H1 (cell line): ENCODE measurements at regions not wholly inside any gene's neighbourhood (a gene's known extent, or its start where the extent isn't known, plus 50 kb on each side); places are given as distances from the start of the nearest gene placed in this dataset.

Source experiments
- CTCF ChIA-PET: fragments of 300-600 bp; sonication (Branson Sonifier 250); formaldehyde crosslinking; loops from one replicate; lab custom pipeline; 2021; ENCODE audit not compliant: partially characterized antibody; lab: Charles Lee
- POLR2A ChIA-PET: fragments of 300-600 bp; sonication (Branson Sonifier 250); formaldehyde crosslinking; loops from one replicate; lab custom pipeline; 2021; ENCODE audit warnings: inconsistent platforms; ENCODE audit not compliant: partially characterized antibody; lab: Charles Lee
- DNase-seq, 2 experiments: peaks; one replicate each; pipeline versions ENCODE4 v3.0.0 to v3.0.0-alpha.2; 2010 to 2022; ENCODE audit warnings: low spot score in 2 of 2, low read depth in 1 of 2, mixed read lengths in 1 of 2
- FAIRE-seq: peaks from 2 replicates; lab custom pipeline; 2011; peaks lifted over from hg19 to GRCh38; lab: Jason Lieb, UNC
- H2AFZ ChIP-seq: 2 replicates; pipeline ENCODE4 v1.8.1; 2012; ENCODE audit warnings: low read length, inconsistent platforms
- H2AK5ac ChIP-seq: 2 replicates; pipeline ENCODE4 v1.6.1; 2013; ENCODE audit warnings: low read depth, low read length
- H2BK120ac ChIP-seq: replicated peaks from 2 replicates; pipeline ENCODE3; 2013; ENCODE audit warnings: low read depth, low read length, inconsistent platforms
- H2BK12ac ChIP-seq: 2 replicates; pipeline ENCODE4 v1.6.1; 2013; ENCODE audit warnings: low read depth, low read length
- H2BK15ac ChIP-seq: 2 replicates; pipeline ENCODE4 v1.6.1; 2013; ENCODE audit warnings: low read length
- H2BK20ac ChIP-seq: 2 replicates; pipeline ENCODE4 v1.6.1; 2013; ENCODE audit warnings: low read length
- H2BK5ac ChIP-seq: 2 replicates; pipeline ENCODE4 v1.6.1; 2013; ENCODE audit warnings: low read depth, low read length
- H3K14ac ChIP-seq: 2 replicates; pipeline ENCODE4 v1.6.1; 2013; ENCODE audit warnings: inconsistent platforms; ENCODE audit not compliant: insufficient read length
- H3K18ac ChIP-seq: 2 replicates; pipeline ENCODE4 v1.6.1; 2013; ENCODE audit warnings: low read length; ENCODE audit errors: extremely low read depth
- H3K23ac ChIP-seq: 2 replicates; pipeline ENCODE4 v1.6.1; 2013; ENCODE audit warnings: inconsistent platforms; ENCODE audit not compliant: insufficient read length
- H3K23me2 ChIP-seq: 2 replicates; pipeline ENCODE4 v1.6.1; 2013; ENCODE audit warnings: low read depth, low read length
- H3K27ac ChIP-seq: 2 replicates; pipeline ENCODE4 v1.6.1; 2011; ENCODE audit warnings: low read depth, low read length, inconsistent platforms
- H3K27me3 ChIP-seq, 4 experiments: replicated peaks in 1 of 4; 1 replicate in 1 of 4; 2 replicates in 3 of 4; pipeline versions ENCODE4 v1.6.1 to v1.8.1; 2011 to 2013; ENCODE audit warnings: low read length in 3 of 4, mild to moderate bottlenecking in 3 of 4, inconsistent platforms in 2 of 4, mixed read lengths in 2 of 4, moderate library complexity in 1 of 4; ENCODE audit not compliant: control insufficient read depth in 3 of 4, insufficient read depth in 3 of 4; ENCODE audit errors: extremely low read depth in 1 of 4
- H3K36me3 ChIP-seq, 4 experiments: 2 replicates each; pipeline versions ENCODE4 v1.6.1 to v1.8.1; 2011 to 2013; ENCODE audit warnings: mild to moderate bottlenecking in 4 of 4, low read length in 3 of 4, moderate library complexity in 2 of 4, control low read depth in 1 of 4, inconsistent platforms in 1 of 4; ENCODE audit not compliant: insufficient read depth in 4 of 4, control insufficient read depth in 2 of 4
- H3K4ac ChIP-seq: replicated peaks from 2 replicates; pipeline ENCODE3; 2013; ENCODE audit warnings: low read length, low read depth, mixed read lengths, inconsistent platforms; ENCODE audit not compliant: insufficient read length
- H3K4me1 ChIP-seq, 4 experiments: replicated peaks in 1 of 4; 1 replicate in 1 of 4; 2 replicates in 3 of 4; pipeline versions ENCODE4 v1.6.1 to v1.8.1; 2011 to 2013; ENCODE audit warnings: low read length in 3 of 4, inconsistent platforms in 2 of 4, mixed read lengths in 1 of 4; ENCODE audit not compliant: insufficient read depth in 4 of 4, control insufficient read depth in 3 of 4
- H3K4me2 ChIP-seq, 2 experiments: 2 replicates each; pipeline versions ENCODE4 v1.6.1 to v1.8.1; 2011 to 2013; ENCODE audit warnings: low read depth in 2 of 2, low read length in 2 of 2, control low read depth in 1 of 2, inconsistent platforms in 1 of 2, mild to moderate bottlenecking in 1 of 2; ENCODE audit not compliant: insufficient read depth in 1 of 2
- H3K4me3 ChIP-seq, 4 experiments: fragments of 200-600, 300-600 bp in 1 of 4; sonication (generic), shearing (Covaris generic), sonication (Bioruptor Twin) in 1 of 4; 2 replicates each; pipeline versions ENCODE4 v1.5.1 to v1.8.1; 2011 to 2016; ENCODE audit warnings: low read length in 4 of 4, low read depth in 3 of 4, control low read depth in 2 of 4, inconsistent platforms in 2 of 4, mild to moderate bottlenecking in 2 of 4, mixed read lengths in 1 of 4, moderate library complexity in 1 of 4; ENCODE audit not compliant: insufficient read depth in 2 of 4; ENCODE audit errors: extremely low read depth in 1 of 4
- H3K56ac ChIP-seq: replicated peaks from 2 replicates; pipeline ENCODE3; 2013; ENCODE audit warnings: low read depth, mild to moderate bottlenecking, mixed read lengths, low read length, inconsistent platforms; ENCODE audit not compliant: insufficient read length
- H3K79me1 ChIP-seq: 2 replicates; pipeline ENCODE4 v1.6.1; 2013; ENCODE audit warnings: low read depth, low read length, control low read depth
- H3K79me2 ChIP-seq, 2 experiments: 2 replicates each; pipeline versions ENCODE4 v1.6.1 to v1.8.1; 2012 to 2013; ENCODE audit warnings: low read length in 2 of 2, mild to moderate bottlenecking in 2 of 2, inconsistent platforms in 1 of 2; ENCODE audit not compliant: insufficient read depth in 2 of 2, control insufficient read depth in 1 of 2
- H3K9ac ChIP-seq, 4 experiments: replicated peaks in 1 of 4; 1 replicate in 1 of 4; 2 replicates in 3 of 4; pipeline versions ENCODE4 v1.6.1 to v1.8.1; 2011 to 2013; ENCODE audit warnings: low read depth in 3 of 4, low read length in 3 of 4, control low read depth in 2 of 4, mild to moderate bottlenecking in 2 of 4, moderate library complexity in 2 of 4, inconsistent platforms in 1 of 4; ENCODE audit errors: extremely low read depth in 1 of 4
- H3K9me3 ChIP-seq, 2 experiments: 2 replicates each; pipeline versions ENCODE4 v1.6.1 to v1.8.1; 2012 to 2013; ENCODE audit warnings: mild to moderate bottlenecking in 2 of 2, moderate library complexity in 2 of 2, control low read depth in 1 of 2, inconsistent platforms in 1 of 2, low read depth in 1 of 2, low read length in 1 of 2, mixed read lengths in 1 of 2; ENCODE audit not compliant: insufficient read depth in 2 of 2
- H4K20me1 ChIP-seq, 2 experiments: replicated peaks in 1 of 2; 2 replicates each; pipeline versions ENCODE3 to v1.8.1; 2011 to 2013; ENCODE audit warnings: inconsistent platforms in 2 of 2, low read length in 2 of 2, mild to moderate bottlenecking in 1 of 2; ENCODE audit not compliant: insufficient read depth in 2 of 2, control insufficient read depth in 1 of 2
- H4K5ac ChIP-seq: 2 replicates; pipeline ENCODE4 v1.6.1; 2013; ENCODE audit warnings: low read length, low read depth, mixed read lengths, inconsistent platforms; ENCODE audit not compliant: insufficient read length
- H4K8ac ChIP-seq: 2 replicates; pipeline ENCODE4 v1.8.0; 2013; ENCODE audit warnings: mild to moderate bottlenecking, moderate library complexity, low read length, inconsistent platforms; ENCODE audit not compliant: insufficient read depth; ENCODE audit errors: extremely low read depth
- H4K91ac ChIP-seq: replicated peaks from 2 replicates; pipeline ENCODE3; 2013; ENCODE audit warnings: low read length, mixed read lengths, inconsistent platforms; ENCODE audit not compliant: insufficient read length
- FOSL1 ChIP-seq: IDR thresholded peaks from 2 replicates; pipeline ENCODE4 v1.6.1; 2011; ENCODE audit warnings: mild to moderate bottlenecking, low read depth, low read length, moderate library complexity; ENCODE audit not compliant: insufficient read depth
- TAF7 ChIP-seq: optimal IDR thresholded peaks from 2 replicates; pipeline ENCODE3; 2011; ENCODE audit warnings: low read depth, mild to moderate bottlenecking, inconsistent platforms, low read length, moderate library complexity, borderline replicate concordance
- YY1 ChIP-seq: IDR thresholded peaks from 2 replicates; pipeline ENCODE4 v1.6.1; 2011; ENCODE audit warnings: low read depth, mild to moderate bottlenecking, low read length

- Histone ChIP-seq H4K91ac (no peak overlapping the region), H2BK20ac (no peak overlapping the region), H3K79me1 (no peaks in the 10 kb centered on the region), H4K8ac (no peak overlapping the region), H3K14ac (no peak overlapping the region), H3K23me2 (no peaks in the 10 kb centered on the region), H3K9me3 (no peaks in the 10 kb centered on the region), H3K4me3 (no peak overlapping the region), H4K20me1 (no peaks in the 10 kb centered on the region), H2BK5ac (no peak overlapping the region), H3K27ac (no peak overlapping the region), H2BK120ac (no peak overlapping the region), H3K18ac (no peak overlapping the region), H2AK5ac (no peak overlapping the region), H3K4me2 (no peak overlapping the region), H3K79me2 (no peaks in the 10 kb centered on the region), H2AFZ (no peak overlapping the region), H3K4me1 (no peaks in the 10 kb centered on the region), H4K5ac (no peak overlapping the region), H2BK12ac (no peak overlapping the region), H3K9ac (no peak overlapping the region), H3K4ac (no peak overlapping the region), H3K56ac (no peak overlapping the region), H3K36me3 (no peaks in the 10 kb centered on the region), H3K23ac (no peak overlapping the region), H3K27me3 (no peaks in the 10 kb centered on the region)
- CTCF ChIA-PET: no interaction called here
- FAIRE-seq (peak; percentile 7), DNase-seq (no peak)
- POLR2A ChIA-PET: no interaction called here
- TF ChIP-seq YY1 (no peak), FOSL1 (no peak), TAF7 (no peak)
- TF ChIP-seq, all 59 proteins: peak for 0
- H2BK15ac ChIP-seq: no peak overlapping the region
These were observed 180.1 kb downstream of the DUSP6 start for GRCh38 chr12:89172224-89172623.
